ENCODE measurements at regions not wholly inside any gene's neighbourhood (a gene's known extent, or its start where the extent isn't known, plus 50 kb on each side); places are given as distances from the start of the nearest gene placed in this dataset.
"Not testable (repeated sequence)": the region's sequence is repeated elsewhere in the genome, so short reads cannot be mapped to it uniquely, and the experiment has no call there.

GRCh38 chr7:136389933-136390332 is 412.8 kb upstream of the MTPN start:
- ChIA-PET POLR2A (no interaction called here), CTCF (no interaction called here)
- Histone ChIP-seq H3K9me3 (ENCODE audit: control insufficient read depth, insufficient read depth, low read depth, low read length) (no peaks in the 10 kb centered on the region), H3K36me3 (ENCODE audit: control insufficient read depth, insufficient read depth, low read length) (no peaks in the 10 kb centered on the region), H3K27me3 (ENCODE audit: control insufficient read depth, insufficient read depth, low read length) (no peaks in the 10 kb centered on the region), H3K27ac (ENCODE audit: low read length) (no peak overlapping the region), H3K4me3 (ENCODE audit: low read depth in 2 of 2, low read length in 2 of 2) (no peak overlapping the region), H3K4me1 (ENCODE audit: control insufficient read depth, insufficient read depth, low read length) (no peaks in the 10 kb centered on the region)
- TF ChIP-seq POLR2AphosphoS5 (IDR thresholded peaks at IDR 0.05; ENCODE audit: low read depth, low read length) = no peak
- TF ChIP-seq REST (IDR thresholded peaks at IDR 0.05; ENCODE audit: insufficient read depth in 1 of 2, low read depth in 2 of 2, low read length in 1 of 2) = no peak
- TF ChIP-seq, protein P1, sequence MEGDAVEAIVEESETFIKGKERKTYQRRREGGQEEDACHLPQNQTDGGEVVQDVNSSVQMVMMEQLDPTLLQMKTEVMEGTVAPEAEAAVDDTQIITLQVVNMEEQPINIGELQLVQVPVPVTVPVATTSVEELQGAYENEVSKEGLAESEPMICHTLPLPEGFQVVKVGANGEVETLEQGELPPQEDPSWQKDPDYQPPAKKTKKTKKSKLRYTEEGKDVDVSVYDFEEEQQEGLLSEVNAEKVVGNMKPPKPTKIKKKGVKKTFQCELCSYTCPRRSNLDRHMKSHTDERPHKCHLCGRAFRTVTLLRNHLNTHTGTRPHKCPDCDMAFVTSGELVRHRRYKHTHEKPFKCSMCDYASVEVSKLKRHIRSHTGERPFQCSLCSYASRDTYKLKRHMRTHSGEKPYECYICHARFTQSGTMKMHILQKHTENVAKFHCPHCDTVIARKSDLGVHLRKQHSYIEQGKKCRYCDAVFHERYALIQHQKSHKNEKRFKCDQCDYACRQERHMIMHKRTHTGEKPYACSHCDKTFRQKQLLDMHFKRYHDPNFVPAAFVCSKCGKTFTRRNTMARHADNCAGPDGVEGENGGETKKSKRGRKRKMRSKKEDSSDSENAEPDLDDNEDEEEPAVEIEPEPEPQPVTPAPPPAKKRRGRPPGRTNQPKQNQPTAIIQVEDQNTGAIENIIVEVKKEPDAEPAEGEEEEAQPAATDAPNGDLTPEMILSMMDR (IDR thresholded peaks at IDR 0.05) = no peak
- TF ChIP-seq SIN3A (IDR thresholded peaks at IDR 0.05; ENCODE audit: borderline replicate concordance, insufficient read depth, low read depth, low read length) = no peak
- TF ChIP-seq TCF7L2 (IDR thresholded peaks at IDR 0.05; ENCODE audit: low read depth, low read length) = no peak
- ATAC-seq (no peak), DNase-seq (ENCODE audit: low read depth, low spot score) (no peak)
- in situ Hi-C loops (cut with HindIII; ENCODE audit: low pct_unique_long_range_greater_than_20kb, low sequenced_read_pairs) (no loop called here), intact Hi-C loops (cut with micrococcal nuclease; ENCODE audit: unreplicated experiment) (no loop called here)
- BruUV-seq (replicated peaks) = no TSS peak

GRCh38 chr7:136386876-136387275 is 409.7 kb upstream of the MTPN start:
- Histone ChIP-seq H3K27ac (ENCODE audit: low read length) (no peak overlapping the region), H3K4me3 (ENCODE audit: low read depth in 2 of 2, low read length in 2 of 2) (no peak overlapping the region), H3K27me3 (ENCODE audit: control insufficient read depth, insufficient read depth, low read length) (no peaks in the 10 kb centered on the region), H3K9me3 (ENCODE audit: control insufficient read depth, insufficient read depth, low read depth, low read length) (no peaks in the 10 kb centered on the region), H3K4me1 (ENCODE audit: control insufficient read depth, insufficient read depth, low read length) (no peaks in the 10 kb centered on the region), H3K36me3 (ENCODE audit: control insufficient read depth, insufficient read depth, low read length) (no peaks in the 10 kb centered on the region)
- no TSS peak for BruUV-seq (replicated peaks)
- POLR2A ChIA-PET = no interaction called here
- ATAC-seq = no peak
- intact Hi-C loops (cut with micrococcal nuclease; ENCODE audit: unreplicated experiment) = no loop called here
- CTCF ChIA-PET = no interaction called here
- in situ Hi-C loops (cut with HindIII; ENCODE audit: low pct_unique_long_range_greater_than_20kb, low sequenced_read_pairs) = no loop called here
- TF ChIP-seq POLR2AphosphoS5 (IDR thresholded peaks at IDR 0.05; ENCODE audit: low read depth, low read length) = no peak
- TF ChIP-seq, protein P1 (IDR thresholded peaks at IDR 0.05) = no peak
- TF ChIP-seq SIN3A (IDR thresholded peaks at IDR 0.05; ENCODE audit: borderline replicate concordance, insufficient read depth, low read depth, low read length) = no peak
- TF ChIP-seq REST (IDR thresholded peaks at IDR 0.05; ENCODE audit: insufficient read depth in 1 of 2, low read depth in 2 of 2, low read length in 1 of 2) = no peak
- no peak for TF ChIP-seq TCF7L2 (IDR thresholded peaks at IDR 0.05; ENCODE audit: low read depth, low read length)
- no peak for DNase-seq (ENCODE audit: low read depth, low spot score)

DNA sequence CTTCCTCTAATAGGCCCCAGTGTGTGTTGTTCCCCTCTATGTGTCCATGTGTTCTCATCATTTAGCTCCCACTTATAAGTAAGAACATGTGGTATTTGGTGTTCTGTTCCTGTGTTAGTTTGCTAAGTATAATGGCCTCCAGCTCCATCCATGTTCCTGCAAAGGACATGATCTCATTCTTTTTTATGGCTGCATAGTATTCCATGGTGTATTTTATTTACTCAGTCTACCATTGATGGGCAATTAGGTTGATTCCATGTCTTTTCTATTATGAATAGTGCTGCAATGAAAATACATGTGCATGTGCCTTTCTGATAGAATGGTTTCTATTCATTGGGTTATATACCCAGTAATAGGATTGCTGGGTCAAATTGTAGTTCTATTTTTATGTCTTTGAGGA is 394.2 kb upstream of the MTPN start:
- H3K4me1 ChIP-seq (ENCODE audit: control insufficient read depth, insufficient read depth, low read length); ATAC-seq; CTCF ChIA-PET; DNase-seq (ENCODE audit: low read depth, low spot score); H3K27ac ChIP-seq (ENCODE audit: low read length); in situ Hi-C loops (cut with HindIII; ENCODE audit: low pct_unique_long_range_greater_than_20kb, low sequenced_read_pairs); intact Hi-C loops (cut with micrococcal nuclease; ENCODE audit: unreplicated experiment); H3K9me3 ChIP-seq (ENCODE audit: control insufficient read depth, insufficient read depth, low read depth, low read length); H3K4me3 ChIP-seq (ENCODE audit: low read depth in 2 of 2, low read length in 2 of 2); POLR2A ChIA-PET; BruUV-seq (replicated peaks); H3K36me3 ChIP-seq (ENCODE audit: control insufficient read depth, insufficient read depth, low read length); H3K27me3 ChIP-seq (ENCODE audit: control insufficient read depth, insufficient read depth, low read length): not testable (repeated sequence)

Data from Panc1 (cell line).